ENCODE measurements at regions not wholly inside any gene's neighbourhood (a gene's known extent, or its start where the extent isn't known, plus 50 kb on each side); places are given as distances from the start of the nearest gene placed in this dataset.
"Not testable (repeated sequence)": the region's sequence is repeated elsewhere in the genome, so short reads cannot be mapped to it uniquely, and the experiment has no call there.

DNA sequence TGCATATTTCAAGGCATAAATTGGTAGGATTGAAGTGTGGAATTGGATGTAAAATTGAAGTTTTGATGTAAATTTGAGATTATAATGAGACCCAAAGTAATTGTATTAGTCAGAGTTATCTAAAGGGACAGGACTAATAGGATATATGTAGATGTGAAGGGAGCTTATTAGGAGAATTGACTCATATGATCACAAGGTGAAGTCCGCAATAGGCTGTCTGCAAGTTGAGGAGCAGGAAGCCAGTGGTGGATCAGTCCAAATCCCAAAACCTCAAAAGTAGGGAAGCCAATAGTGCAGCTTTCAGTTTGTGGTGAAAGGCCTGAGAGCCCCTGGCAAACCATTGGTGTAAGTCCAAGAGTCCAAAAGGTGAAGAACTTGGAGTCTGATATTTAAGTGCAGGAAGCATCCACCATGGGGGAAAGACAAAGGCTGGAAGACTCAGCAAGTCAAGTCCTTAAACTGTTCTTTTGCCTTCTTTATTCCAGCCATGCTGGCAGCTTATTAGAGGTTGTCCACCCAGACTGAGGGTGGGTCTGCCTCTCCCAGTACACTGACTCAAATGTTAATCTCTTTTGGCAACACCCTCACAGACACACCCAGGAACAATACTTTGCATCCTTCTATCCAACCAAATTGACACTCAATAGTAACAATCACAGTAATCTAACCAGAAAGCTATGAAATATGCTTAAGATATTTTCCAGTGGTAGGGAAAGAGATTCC lies 442.6 kb upstream of the PTCHD4 start:
- TF ChIP-seq CTCF (IDR thresholded peaks at IDR 0.05; ENCODE audit: insufficient read depth, low read depth, low read length) = no peak
- no peak for DNase-seq (ENCODE audit: low read depth)

DNA sequence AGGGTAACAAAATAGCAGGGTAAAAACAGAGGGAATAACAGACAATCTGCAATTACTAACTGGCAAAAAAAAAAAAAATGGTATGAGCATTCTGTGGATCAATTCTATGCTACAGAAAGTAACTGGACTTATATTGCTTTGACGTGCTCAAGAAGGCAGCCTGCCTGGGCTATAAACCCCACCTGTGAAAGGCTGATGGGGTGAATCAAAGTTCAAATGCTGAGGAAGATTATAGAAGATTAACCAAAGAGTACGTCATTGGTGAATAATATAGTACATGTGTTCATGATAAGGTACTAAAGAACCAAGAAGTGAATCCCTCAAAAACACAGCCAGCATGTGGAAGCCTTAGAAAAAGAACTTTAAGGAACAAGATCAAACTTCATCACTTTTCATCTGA lies 441.9 kb upstream of the PTCHD4 start:
- H3K4me3 ChIP-seq (ENCODE audit: low read depth, low read length) = no peak overlapping the region
- no peak for DNase-seq (ENCODE audit: low read depth)
- TF ChIP-seq CTCF (IDR thresholded peaks at IDR 0.05; ENCODE audit: insufficient read depth, low read depth, low read length) = no peak

More for the DNA sequence above, 442.6 kb upstream of the PTCHD4 start:
- H3K4me3 ChIP-seq (ENCODE audit: low read depth, low read length) = no peak overlapping the region

- TF ChIP-seq CTCF (IDR thresholded peaks at IDR 0.05; ENCODE audit: insufficient read depth, low read depth, low read length) = no peak
- no peak for DNase-seq (ENCODE audit: low read depth)
- no peak overlapping the region for H3K4me3 ChIP-seq (ENCODE audit: low read depth, low read length)
These were observed 439.6 kb upstream of the PTCHD4 start for GRCh38 chr6:48550603-48551002.

GRCh38 chr6:48542191-48542590 lies 431.2 kb upstream of the PTCHD4 start:
- no peak overlapping the region for H3K4me3 ChIP-seq (ENCODE audit: low read depth, low read length)
- DNase-seq (ENCODE audit: low read depth) = peak; percentile 85
- TF ChIP-seq CTCF (IDR thresholded peaks at IDR 0.05; ENCODE audit: insufficient read depth, low read depth, low read length) = no peak

GRCh38 chr6:48541649-48542048 lies 430.7 kb upstream of the PTCHD4 start:
- no peak for TF ChIP-seq CTCF (IDR thresholded peaks at IDR 0.05; ENCODE audit: insufficient read depth, low read depth, low read length)
- peak; percentile 27 for DNase-seq (ENCODE audit: low read depth)
- H3K4me3 ChIP-seq (ENCODE audit: low read depth, low read length) = no peak overlapping the region

DNA sequence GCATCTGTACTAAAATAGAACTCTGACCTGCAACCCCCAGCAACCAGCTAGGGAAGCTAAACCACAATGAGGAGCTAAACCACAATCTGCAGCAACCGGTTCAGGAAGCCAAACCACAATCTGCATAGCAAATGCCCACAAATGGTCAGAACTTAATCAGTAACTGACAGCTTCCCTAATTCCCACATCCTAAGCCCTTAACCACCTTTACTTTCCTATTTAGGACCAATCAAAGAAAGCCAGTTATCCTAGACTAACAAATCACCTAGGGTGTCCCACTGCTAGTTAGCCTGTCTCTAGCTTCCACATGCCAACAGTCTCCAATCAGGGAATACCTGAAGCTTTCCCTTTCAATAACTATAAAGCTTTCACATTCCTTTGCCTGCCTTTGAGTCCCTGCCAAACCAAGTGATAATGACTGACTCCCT lies 424.6 kb upstream of the PTCHD4 start:
- H3K4me3 ChIP-seq (ENCODE audit: low read depth, low read length) = no peak overlapping the region
- no peak for TF ChIP-seq CTCF (IDR thresholded peaks at IDR 0.05; ENCODE audit: insufficient read depth, low read depth, low read length)
- DNase-seq (ENCODE audit: low read depth) = peak; percentile 77

GRCh38 chr6:48530978-48531377 lies 420.0 kb upstream of the PTCHD4 start:
- not testable (repeated sequence) for DNase-seq (ENCODE audit: low read depth); H3K4me3 ChIP-seq (ENCODE audit: low read depth, low read length)

Measured in fibroblast of villous mesenchyme (primary cell).